ENCODE measurements at regions not wholly inside any gene's neighbourhood (a gene's known extent, or its start where the extent isn't known, plus 50 kb on each side); places are given as distances from the start of the nearest gene placed in this dataset.
"Not testable (repeated sequence)": the region's sequence is repeated elsewhere in the genome, so short reads cannot be mapped to it uniquely, and the experiment has no call there.

DNA sequence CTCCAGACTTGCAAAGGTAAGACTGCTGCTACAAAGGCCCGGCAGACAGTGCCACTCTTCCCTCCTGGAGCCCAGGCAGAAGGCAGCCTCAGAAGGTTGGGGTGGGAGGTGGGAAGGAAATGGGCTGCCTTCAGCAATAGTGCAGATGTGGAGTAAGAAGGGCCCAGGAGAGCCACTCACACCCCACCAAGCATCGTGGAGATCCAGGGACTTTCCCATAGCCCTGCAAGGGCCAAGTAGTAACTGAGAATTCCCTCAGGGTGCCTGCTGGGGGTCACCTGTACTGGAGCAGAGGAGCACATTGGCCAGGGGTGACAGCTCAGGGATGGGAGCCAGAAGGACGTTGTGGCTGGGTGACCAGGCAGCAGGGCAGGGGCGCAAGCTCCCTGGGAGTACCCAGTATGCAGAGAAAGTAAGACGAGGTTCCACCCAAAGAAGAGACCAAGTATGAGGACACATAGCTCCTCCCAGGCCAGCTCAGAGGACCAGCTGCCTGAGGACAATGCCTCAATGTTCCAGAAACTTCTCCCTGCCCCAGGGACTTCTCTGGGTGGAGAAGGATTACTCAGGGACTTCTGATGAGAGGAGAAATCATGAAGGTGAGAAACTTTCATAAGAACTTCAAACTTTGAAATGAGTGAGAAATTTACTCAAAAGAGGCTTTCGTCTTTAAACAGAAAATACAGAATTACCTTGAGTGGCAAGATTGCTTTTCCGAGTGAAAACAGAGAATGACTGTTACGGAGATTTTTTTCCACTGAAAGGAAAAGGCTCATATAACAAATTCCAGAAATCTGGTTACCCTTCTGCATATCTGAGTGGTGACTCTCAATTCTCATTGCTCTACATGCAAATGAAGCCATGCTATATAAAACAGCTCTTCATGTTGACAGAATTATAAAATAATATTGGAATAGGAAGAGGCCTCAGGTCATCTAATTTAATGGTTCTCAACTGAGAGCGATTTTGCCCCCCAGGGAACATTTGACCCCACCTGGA is 87.9 kb upstream of the TRIO start:
- DNase-seq (ENCODE audit: low read depth in 3 of 3), result no peak

DNA sequence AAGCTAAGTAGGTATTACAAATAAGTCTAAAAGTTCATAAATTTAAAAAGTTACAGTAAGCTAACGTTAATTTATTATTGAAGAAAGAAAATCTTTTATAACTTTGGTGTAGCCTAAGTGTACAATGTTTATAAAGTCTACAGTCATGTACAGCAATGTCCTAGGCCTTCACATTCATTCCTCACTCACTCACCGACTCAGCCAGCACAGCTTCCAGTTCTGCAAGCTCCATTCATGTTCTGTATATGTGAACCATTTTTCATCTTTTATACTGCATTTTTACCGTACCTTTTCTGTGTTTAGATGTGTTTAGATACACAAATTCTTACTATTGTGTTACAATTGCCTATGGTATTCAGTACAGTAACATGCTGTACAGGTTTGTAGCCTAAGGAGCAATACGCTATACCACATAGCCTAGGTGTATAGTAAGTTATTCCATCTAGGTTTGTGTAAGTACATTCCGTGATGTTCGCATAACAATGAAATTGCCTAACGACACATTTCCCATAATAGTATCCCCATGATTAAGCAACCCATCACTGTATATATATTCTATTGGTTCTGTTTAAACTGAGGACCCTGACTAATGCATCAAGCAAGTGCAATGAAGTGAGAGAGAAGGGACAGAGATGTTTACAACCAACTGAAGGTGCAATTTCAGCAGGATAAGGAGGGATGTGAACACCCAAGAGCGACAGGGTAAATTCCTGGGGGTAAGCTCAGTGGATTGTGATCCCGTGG is 88.9 kb upstream of the TRIO start:
- no peak for DNase-seq (ENCODE audit: low read depth in 3 of 3)

DNA sequence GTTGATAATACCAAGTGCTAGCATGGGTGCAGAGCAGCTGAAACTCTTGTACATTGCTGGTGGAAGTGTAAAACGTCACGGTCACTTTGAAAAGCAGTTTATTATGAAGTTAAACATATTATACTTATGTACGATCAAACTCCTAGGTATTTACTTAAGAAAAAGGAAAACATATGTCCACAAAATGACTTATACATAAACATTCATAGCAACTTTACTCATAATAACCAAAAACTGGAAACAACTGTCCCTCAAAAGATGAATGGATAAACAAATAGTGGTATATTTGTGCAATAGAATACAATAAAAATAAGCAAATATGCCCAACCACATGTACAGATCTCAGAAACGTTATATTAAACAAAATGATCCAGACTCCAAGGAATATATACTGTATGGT is 92.3 kb upstream of the TRIO start:
- DNase-seq (ENCODE audit: low read depth in 3 of 3), result no peak

- DNase-seq (ENCODE audit: low read depth in 3 of 3), result no peak
These were observed 94.7 kb upstream of the TRIO start for GRCh38 chr5:14048434-14048833.

DNA sequence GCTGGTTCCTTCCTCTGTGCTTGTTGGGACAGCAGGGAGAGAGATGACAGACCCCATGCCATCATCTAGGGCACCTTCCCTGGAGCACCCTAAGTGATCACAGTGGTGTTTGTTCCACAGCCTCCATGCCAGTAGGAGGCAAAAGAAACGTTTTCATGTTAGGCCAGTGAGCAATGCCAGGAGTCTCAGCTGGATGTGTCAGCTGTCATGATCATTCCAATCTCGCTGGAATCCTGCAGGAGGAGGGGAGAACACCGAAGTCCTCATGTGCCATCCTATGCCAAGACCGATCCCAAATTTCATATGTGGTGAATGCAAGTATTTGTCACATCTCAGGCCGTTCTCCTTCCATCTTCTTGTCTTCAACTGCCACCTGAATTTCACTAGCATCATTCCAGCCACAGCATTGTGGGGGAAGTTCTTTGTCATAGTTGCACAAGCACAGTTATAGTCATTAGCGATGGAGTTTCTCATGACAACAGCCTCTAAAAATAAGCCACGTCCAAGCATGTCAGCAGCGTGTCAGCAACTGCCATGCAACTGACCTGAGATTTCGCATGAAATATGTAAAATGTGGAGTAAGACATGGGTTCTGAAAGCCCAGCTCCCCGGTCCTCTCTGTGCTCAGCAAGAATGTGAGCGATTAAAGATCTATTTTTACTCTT is 97.2 kb upstream of the DNAH5 start:
- DNase-seq (ENCODE audit: low read depth in 3 of 3), result no peak

GRCh38 chr5:14040542-14040941 is 96.1 kb upstream of the DNAH5 start:
- DNase-seq (ENCODE audit: low read depth in 3 of 3), result no peak

DNA sequence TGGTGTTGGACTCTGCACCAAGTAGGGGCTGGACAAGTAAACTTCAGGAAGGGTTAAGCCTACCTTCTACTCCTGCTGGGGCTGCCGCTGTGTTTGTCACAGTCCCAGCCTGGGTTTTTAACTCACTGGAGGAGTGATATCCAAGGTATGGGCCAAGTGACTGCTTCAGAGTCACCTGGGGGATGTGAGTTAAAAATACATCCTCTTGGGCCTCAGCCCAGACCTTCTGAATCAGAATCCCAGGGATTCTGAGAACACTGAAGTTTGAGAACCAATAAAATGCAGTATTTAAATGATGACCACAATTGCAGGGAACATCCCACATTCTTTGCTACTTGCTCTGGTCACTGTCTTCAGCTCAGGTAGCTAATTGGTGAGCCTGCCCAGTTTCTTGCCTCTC is 95.1 kb upstream of the DNAH5 start:
- DNase-seq (ENCODE audit: low read depth in 3 of 3), result no peak

DNA sequence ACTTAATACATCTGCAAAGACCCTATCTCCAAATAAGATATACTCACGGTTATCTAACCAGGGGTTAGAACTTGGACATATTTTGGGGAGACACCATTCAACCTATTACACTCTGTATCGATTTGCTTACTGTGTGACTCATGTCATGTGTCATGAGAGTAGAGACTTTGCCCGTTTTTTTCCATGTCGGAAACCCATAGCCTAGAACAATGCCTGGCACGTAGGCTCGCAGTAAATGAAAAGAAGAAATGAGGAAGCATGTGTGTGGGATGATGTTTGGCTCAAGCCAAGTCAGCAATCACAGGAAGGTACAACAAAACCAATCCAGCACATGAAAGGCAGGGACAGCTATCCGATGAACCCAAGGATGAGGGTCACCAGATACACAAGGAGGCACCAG is 94.6 kb upstream of the DNAH5 start:
- DNase-seq (ENCODE audit: low read depth in 3 of 3), result no peak

DNA sequence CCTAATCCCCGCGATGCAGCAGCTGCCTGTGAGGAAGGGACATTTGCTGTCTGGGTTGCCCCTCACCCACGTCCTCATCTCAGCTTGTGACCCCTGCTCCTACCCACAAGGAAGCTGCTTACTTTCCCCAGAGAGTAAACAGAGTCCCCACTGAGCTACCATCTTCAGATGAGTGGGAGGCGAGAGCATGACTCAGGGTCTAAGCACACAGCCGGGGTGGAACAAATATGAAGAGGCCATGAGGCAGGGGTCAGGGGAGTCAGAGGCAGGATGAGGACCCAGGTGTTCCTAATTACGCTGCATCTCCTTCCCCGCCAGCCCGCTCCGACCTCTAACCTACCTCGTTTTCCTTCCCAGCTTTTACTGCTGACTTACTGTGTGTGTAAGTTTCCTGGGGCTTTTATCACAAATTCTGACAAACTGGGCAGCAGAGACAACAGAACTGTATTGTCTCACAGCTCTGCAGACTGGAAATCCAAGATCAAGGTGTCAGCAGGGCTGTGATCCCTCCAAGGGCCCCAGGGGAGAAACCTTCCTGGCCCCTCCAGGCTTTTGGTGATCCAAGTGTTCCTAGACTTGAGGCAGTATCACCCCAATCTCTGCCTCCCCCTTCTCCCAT is 94.0 kb upstream of the DNAH5 start:
- DNase-seq (ENCODE audit: low read depth in 3 of 3), result no peak

- DNase-seq (ENCODE audit: low read depth in 3 of 3), result no peak
These were observed 92.5 kb upstream of the DNAH5 start for GRCh38 chr5:14036947-14037346.

DNA sequence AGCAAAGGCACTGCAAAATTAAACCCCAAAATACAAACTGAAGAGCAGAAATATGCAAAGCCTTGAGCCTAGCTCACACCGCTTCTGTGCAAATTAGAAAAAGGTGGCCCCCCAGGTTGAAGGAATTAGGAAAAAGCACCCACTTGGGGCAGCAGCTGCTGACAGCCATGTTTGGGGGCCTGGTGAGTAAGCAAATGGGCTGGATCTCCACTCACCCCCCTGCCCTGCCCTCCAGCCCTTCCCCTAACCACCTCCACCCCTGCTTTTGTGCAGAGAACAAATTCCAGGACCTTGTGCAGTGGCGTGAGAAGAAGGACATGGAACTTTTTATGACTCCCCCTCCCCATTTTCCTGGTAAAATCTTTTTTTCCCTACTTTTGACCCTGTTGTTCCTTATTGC is 92.0 kb upstream of the DNAH5 start:
- DNase-seq (ENCODE audit: low read depth in 3 of 3), result no peak

- no peak for DNase-seq (ENCODE audit: low read depth in 3 of 3)
These were observed 91.5 kb upstream of the DNAH5 start for GRCh38 chr5:14035859-14036503.

GRCh38 chr5:14034963-14035362 is 90.5 kb upstream of the DNAH5 start:
- DNase-seq (ENCODE audit: low read depth in 3 of 3), result no peak

GRCh38 chr5:14032918-14033317 is 88.4 kb upstream of the DNAH5 start:
- DNase-seq (ENCODE audit: low read depth in 3 of 3), result no peak

- DNase-seq (ENCODE audit: low read depth in 3 of 3), result no peak
These were observed 84.6 kb upstream of the DNAH5 start for GRCh38 chr5:14028938-14029584.

- DNase-seq (ENCODE audit: low read depth in 3 of 3), result no peak
These were observed 83.7 kb upstream of the DNAH5 start for GRCh38 chr5:14028188-14028587.

DNA sequence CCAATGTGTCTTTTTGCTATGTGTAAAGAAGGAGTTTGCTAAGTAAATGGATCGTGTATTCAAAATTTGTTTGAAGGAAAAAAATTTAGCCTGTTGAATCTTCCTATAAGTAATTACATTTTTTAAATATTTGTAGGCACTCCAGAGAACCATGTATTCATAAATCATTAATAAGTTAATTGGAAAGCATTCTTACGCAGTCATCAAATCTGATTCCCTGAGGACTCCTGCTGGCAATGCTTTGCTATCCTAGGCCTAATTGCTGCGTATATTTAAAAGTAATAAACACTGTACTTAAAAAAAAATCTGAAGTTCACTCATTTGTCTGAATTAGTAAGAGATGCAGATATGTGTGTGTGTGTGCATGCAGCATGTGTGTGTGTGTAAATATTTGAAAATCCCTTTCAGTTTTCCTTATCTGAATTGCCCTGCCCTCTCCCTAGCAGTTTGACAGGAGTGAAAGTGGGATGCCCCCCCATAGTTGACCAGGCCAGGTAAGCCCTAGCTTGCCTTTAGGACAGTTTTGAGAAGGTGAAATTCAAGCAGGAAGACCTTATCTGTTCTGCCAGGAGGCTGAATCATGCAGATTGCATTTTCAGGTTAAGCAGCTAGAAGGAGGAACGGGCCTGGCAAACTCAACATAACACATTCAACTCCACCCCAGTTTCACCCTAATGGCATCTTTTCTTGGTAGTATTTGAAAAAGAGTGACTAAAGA is 81.2 kb upstream of the DNAH5 start:
- DNase-seq (ENCODE audit: low read depth in 3 of 3), result no peak

GRCh38 chr5:14022971-14023370 is 78.5 kb upstream of the DNAH5 start:
- no peak for DNase-seq (ENCODE audit: low read depth in 3 of 3)

- not testable (repeated sequence) for DNase-seq (ENCODE audit: low read depth in 3 of 3)
These were observed 76.5 kb upstream of the DNAH5 start for GRCh38 chr5:14020944-14021343.

DNA sequence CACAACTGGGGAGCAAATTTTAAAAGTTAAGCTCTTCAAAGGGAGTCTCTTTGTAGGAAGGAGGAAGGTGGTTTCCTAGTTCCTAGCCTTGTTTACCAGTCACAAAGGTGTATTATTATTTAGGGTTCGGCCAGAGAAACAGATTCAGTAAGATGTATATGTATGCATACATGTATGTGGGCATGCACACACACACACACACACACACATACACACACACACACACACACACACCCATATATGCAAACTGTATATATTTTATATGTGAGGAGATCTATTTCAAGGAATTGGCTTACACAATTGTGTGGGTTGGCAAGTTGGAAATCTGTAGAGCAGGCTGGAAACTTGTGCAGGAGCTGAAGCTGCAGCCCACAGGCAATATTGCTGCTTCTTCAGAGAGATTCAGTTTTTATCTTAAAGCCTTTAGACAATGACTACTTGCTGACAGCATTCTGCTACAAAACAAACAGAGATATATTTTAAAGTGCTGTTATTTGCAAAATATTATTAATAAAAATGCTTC is 75.3 kb upstream of the DNAH5 start:
- DNase-seq (ENCODE audit: low read depth in 3 of 3), result no peak
